Karpas-422 (cell line): ENCODE measurements at regions not wholly inside any gene's neighbourhood (a gene's known extent, or its start where the extent isn't known, plus 50 kb on each side); places are given as distances from the start of the nearest gene placed in this dataset. TPM values are rescaled to one million over a fixed set of nuclear protein-coding genes. Genes with fewer than 3 reads are reported as not detected.

Experiments
- small RNA-seq: library from RNA; depleted of rRNA; stranded (forward); fragments of <200 nt; gene quantifications from one replicate; pipeline ENCODE3, GENCODE V24; 2014

Small RNA genes lying in the stretch of these regions (small RNA-seq; reads per million reads assigned to genes)
- gene MIR3648-1: not detected
- gene MIR3687-1: not detected
- gene MIR6724-1: not detected
- gene MIR6724-2: not detected
- gene RF01518: not detected
- not detected for gene RNA5-8SN2
